MM.1S (cell line): ENCODE measurements at regions not wholly inside any gene's neighbourhood (a gene's known extent, or its start where the extent isn't known, plus 50 kb on each side); places are given as distances from the start of the nearest gene placed in this dataset.

Experiments used
- CTCF ChIP-seq: fragments of 300-600 bp; sonication (generic); IDR thresholded peaks from 2 replicates; pipeline ENCODE4 v1.5.1; 2016; ENCODE audit warnings: antibody characterized with exemption, low read length, mixed read lengths
- EZH2 ChIP-seq: fragments of 300-600 bp; sonication (generic); optimal IDR thresholded peaks from 2 replicates; pipeline ENCODE3; 2017; ENCODE audit warnings: low read depth, mild to moderate bottlenecking, antibody characterized with exemption, low read length, mixed read lengths
- EZH2phosphoT487 ChIP-seq: fragments of 300-600 bp; sonication (generic); IDR thresholded peaks from 2 replicates; pipeline ENCODE4 v1.6.1; 2018; ENCODE audit warnings: antibody characterized with exemption, low read length

GRCh38 chr13:40272776-40273139, 393.7 kb downstream of the FOXO1 start:
- TF ChIP-seq CTCF (no peak), EZH2 (no peak), EZH2phosphoT487 (no peak)
